HG03064 (cell line): ENCODE measurements at regions not wholly inside any gene's neighbourhood (a gene's known extent, or its start where the extent isn't known, plus 50 kb on each side); places are given as distances from the start of the nearest gene placed in this dataset.
"Not testable (repeated sequence)": the region's sequence is repeated elsewhere in the genome, so short reads cannot be mapped to it uniquely, and the experiment has no call there.

Experiments used
- ATAC-seq: cut with Tn5 transposase; IDR thresholded peaks from one replicate; pipeline ENCODE4 v1.9.1; 2021; ENCODE audit warnings: low read depth; ENCODE audit not compliant: unreplicated experiment

DNA sequence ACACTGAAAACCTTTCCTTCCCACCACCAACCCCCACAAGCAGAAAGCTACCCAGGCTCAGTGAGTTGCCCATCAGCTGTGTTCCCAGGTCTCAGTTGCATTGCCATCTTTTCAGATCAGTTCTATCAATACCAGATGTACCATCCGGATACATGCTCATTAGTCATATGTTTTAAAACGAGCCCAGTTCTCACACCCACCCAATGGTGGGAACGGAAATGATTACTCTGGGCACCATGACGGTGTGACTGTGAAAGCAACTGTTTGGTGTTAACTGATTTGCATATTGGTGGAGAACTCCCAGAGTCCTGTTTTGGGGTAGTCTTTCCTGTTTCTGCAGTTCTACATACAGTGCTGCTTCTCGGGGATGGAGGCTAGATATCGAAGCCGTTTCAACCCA, 212.3 kb downstream of the TRIM36 start:
- no peak for ATAC-seq

GRCh38 chr5:114953565-114953964, 216.1 kb downstream of the TRIM36 start:
- ATAC-seq: no peak

DNA sequence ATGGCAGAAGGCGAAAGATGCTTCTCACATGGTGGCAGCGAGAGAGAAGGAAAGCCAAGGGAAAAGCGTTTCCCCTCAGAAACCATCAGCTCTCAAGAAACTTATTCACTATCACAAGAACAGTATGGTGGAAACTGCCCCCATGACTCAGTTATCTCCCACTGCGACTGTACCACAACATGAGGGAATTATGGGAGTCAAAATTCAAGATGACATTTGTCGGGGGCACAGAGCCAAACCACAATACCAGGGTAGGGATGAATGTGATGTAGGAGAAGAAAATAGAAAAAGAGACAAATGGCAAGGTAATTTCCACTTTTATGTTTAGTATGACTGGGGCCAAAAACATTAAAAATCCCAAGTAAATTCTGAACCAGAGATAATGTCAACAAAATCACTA, 216.8 kb downstream of the TRIM36 start:
- ATAC-seq: no peak

GRCh38 chr5:114949756-114950155, 220.0 kb downstream of the TRIM36 start:
- no peak for ATAC-seq

- no peak for ATAC-seq
These were observed 220.6 kb downstream of the TRIM36 start for GRCh38 chr5:114948986-114949621.

DNA sequence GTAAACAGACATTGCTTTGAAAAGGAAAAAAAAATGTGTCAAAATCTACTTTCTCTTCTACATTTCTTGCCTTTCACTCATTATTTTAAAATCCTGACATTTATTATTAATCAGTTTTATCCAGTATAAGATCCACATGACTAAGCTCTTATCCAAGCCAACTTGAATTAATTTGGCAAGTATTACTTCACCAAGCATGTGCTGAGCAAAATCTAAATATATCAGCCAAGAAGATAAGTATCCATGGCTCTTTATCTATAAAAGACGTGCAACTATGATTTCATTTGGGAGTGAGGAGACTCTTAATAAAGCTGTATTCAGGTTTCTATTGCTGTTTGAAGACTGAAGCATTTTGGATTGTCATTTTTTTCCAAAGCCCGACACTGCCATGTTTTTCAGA, 221.3 kb downstream of the TRIM36 start:
- no peak for ATAC-seq

- no peak for ATAC-seq
These were observed 229.0 kb downstream of the TRIM36 start for GRCh38 chr5:114940709-114941108.

DNA sequence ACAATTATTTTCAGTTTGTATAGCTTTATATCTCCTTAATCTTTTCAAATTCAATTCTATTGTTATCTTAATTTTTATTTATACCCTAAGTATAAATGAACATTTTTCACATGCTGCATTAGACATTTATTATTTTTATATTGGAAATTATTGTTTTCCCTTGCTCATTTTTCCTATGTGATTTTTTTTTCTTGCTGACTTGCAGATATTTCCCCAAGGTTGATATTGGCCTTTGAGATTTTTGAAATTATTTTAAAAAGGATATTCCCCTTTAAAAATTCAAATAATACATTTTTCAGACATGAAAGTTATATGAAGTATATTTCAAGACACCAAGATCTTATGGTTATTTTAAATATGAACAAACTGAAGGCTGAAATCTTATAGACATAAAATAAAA, 234.2 kb downstream of the TRIM36 start:
- ATAC-seq: no peak

GRCh38 chr5:114928644-114929462, 240.9 kb downstream of the TRIM36 start:
- ATAC-seq: no peak

- no peak for ATAC-seq
These were observed 244.9 kb downstream of the TRIM36 start for GRCh38 chr5:114924769-114925168.

DNA sequence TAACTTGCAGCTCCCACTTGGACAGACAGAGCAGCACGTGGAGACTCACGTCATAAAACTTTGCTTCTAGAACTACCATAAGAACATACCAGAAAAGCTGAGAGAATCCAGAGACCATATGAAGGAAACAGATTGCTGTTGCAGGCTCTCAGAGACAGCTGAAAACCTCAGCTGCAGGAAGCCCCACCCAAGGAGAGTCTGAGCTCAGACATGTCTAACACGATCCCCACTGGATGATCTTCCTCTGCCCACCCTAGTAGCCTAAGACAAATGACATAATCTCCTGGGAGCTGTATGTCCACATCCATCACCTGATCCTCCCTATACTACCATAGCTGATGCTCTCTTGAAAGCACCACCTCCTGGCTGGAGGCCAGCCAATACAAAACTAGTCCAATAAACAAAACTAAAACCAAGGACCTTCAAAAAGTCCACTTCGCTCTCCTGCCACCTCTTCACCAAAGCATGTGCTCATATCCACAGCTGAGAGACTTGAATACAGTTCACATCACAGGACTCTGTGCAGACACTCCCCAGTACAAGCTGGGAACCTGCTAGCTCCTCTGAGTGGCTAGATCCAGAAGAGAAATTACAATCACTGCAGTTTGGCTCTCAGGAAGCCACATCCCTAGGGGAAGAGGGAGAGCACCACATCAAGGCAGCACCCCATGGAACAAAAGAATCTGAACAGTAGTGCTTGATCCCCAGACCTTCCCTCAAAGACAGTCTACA, 257.4 kb downstream of the TRIM36 start:
- no peak for ATAC-seq

DNA sequence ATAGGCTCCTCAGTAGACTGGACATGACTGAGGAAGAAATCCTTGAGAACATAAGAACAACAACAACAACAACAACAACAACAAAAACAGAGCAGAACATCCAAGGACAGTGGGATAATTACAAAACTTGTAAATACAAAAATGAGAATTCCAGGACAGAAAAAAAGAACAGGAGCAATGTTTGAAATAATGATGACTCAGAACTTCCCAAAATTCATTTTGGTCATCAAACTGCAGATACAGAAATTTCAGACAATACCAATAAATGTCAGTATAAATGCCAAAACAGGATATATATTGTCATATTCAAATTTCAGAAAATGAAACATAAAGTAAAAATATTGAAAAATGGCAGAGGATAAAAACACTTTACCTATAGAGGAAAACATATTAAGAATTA, 259.0 kb downstream of the TRIM36 start:
- ATAC-seq: no peak

DNA sequence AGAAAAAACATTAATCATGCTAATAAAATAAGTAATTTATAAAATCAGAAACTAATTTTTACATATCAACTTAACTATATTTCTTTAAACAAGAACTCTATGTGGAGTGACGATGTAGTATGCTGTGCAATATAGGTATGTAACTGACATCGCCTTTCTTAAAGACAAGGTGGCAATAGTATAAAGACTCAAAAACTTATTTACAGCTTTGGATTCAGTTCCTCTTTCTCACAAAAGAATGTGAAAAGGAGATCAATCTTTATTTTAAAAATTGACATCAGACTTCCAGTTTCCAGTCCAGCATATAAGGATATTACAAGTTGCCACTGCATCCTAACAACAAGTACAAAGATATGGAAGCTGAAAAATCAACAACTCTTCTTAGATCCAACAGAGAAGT, 260.3 kb downstream of the TRIM36 start:
- ATAC-seq: no peak

GRCh38 chr5:114903767-114904166, 265.9 kb downstream of the TRIM36 start:
- no peak for ATAC-seq

DNA sequence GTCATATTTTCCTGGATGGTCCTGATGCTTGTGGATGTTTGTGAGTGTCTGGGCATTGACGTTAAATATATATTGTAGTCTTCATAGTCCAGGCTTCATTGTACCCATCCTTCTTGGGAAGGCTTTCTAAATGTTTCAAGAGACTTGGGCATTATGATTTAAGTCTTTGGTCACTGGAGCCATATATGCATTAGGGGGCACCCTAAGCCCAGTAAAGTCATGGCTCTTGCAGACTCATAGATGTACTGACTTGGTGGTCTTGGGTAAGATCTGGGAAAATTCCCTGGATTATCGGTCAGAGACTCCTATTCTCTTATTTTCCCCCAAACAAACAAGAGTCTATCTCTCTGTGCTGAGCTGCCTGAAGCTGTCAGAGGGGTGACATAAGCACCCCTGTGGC, 271.1 kb downstream of the TRIM36 start:
- ATAC-seq: no peak

DNA sequence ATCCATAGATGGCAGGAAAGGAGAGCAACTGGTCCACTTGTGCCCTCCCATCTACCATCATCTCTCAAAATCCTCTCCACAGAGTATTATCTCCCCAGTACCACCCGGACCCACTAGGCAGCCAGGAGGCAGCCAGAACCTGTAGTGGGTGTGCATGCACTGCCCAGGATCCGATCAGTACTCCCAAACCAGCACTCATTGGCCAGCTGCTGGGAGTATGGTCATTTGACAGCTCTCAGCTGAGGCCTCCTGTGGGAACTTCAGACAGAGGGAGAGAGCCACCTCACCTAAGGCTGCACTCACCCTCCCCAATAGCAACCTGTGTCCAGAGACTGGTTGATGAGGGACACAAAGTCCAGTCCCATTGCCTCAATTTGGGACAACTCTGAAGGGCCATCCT, 286.0 kb downstream of the TRIM36 start:
- no peak for ATAC-seq

DNA sequence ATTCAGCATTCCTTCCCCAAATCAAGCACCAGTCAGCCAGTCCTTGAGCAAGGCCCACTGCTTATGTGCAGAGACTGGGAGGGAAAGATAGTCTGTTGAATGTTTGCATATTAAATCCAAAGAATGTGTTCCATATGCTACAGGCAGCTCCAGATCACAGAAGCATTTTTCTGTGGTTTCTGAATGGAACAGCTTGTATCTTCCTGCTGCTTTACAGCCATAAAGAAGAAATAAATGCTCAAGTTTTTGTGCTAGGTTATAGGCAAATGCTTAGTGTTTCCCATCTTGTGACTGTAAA, 310.3 kb downstream of the TRIM36 start:
- no peak for ATAC-seq

DNA sequence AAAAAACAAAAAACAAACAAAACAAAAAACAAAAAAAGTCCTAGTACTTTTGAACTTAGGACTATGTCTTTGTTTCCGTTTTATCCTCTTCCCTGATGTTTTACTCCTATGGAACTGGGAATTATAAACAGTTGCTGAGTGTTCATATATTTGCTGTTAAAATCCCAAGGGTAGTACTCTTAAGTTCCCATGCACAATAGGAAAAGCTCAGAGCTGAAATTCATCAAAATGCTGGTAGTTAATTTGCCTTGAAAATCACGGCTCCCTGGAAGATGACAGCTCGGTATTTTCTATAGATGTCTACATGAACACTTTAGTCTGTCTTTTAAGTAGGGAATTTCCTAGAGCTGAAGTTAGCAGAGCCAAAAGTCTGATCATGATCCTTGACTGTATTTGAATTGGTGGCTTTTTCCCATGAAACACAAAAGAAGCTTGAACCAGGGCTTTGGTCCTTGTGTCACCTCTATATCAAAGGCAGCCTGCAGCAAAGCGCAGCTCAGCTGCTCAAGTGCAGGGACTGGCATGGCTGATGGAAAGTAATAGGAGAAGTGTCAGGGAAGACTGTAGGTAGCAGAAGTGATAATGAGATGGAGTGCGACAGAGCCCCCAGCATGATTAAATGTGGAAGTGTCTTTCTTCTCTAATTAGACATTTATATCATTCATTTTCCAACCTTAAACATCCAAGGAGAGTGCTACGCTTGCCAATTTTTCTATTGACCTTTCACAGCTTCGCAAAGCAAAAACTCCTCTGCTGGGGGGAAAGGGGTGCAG, 310.9 kb downstream of the TRIM36 start:
- no peak for ATAC-seq

- ATAC-seq: no peak
These were observed 311.7 kb downstream of the TRIM36 start for GRCh38 chr5:114857941-114858551.

DNA sequence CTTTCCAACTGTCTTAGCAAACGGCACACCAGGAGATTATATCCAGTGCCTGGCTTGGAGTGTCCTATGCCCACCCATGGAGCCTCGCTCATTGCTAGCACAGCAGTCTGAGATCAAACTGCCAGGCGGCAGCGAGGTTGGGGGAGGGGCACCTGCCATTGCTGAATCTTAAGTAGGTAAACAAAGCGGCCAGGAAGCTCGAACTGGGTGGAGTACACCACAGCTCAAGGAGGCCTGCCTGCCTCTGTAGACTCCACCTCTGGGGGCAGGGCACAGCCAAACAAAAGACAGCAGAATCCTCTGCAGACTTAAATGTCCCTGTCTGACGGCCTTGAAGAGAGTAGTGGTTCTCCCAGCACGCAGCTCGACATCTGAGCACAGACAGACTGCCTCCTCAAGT, 325.0 kb downstream of the TRIM36 start:
- not testable (repeated sequence) for ATAC-seq

DNA sequence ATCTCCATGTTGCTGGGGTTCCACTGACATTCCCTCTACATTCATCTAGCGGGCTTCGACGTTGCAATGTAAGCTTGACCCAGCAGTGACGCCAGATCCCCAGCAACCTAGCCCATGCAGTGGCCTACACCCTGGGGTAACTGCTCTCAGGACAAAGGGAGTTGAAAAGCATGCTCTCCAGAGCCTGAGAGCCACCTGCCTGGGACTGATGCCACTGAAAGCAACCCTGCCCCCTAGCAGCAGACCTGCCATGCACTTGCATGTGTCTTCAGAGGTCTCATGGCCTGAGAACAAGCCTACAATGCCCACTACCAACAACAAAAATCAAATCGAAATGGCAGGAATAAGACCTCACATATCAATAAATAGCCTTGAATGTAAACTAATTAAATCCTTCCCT, 330.3 kb downstream of the TRIM36 start:
- ATAC-seq: no peak
